Neural progenitor cell (in vitro differentiated cells): ENCODE measurements at regions not wholly inside any gene's neighbourhood (a gene's known extent, or its start where the extent isn't known, plus 50 kb on each side); places are given as distances from the start of the nearest gene placed in this dataset.

ENCODE experiments used
- CTCF ChIP-seq: fragments of 200-600 bp; sonication (generic); IDR thresholded peaks from 2 replicates; pipeline ENCODE4 v1.5.1; 2017; ENCODE audit warnings: antibody characterized with exemption, mild to moderate bottlenecking
- EZH2 ChIP-seq: fragments of 200-600 bp; sonication (generic); IDR thresholded peaks from 2 replicates; pipeline ENCODE4 v1.6.1; 2017; ENCODE audit warnings: antibody characterized with exemption, mild to moderate bottlenecking, moderate library complexity
- EZH2phosphoT487 ChIP-seq: fragments of 200-600 bp; sonication (generic); IDR thresholded peaks from 2 replicates; pipeline ENCODE4 v1.6.1; 2017; ENCODE audit warnings: antibody characterized with exemption

- TF ChIP-seq EZH2 (no peak), CTCF (no peak), EZH2phosphoT487 (no peak)
These were observed 129.3 kb downstream of the METTL4 start for GRCh38 chr18:2442006-2442405.
